HG02938 (cell line): ENCODE measurements at regions not wholly inside any gene's neighbourhood (a gene's known extent, or its start where the extent isn't known, plus 50 kb on each side); places are given as distances from the start of the nearest gene placed in this dataset.

ENCODE experiments used
- ATAC-seq: cut with Tn5 transposase; IDR thresholded peaks from one replicate; pipeline ENCODE4 v1.9.1; 2021; ENCODE audit warnings: mild to moderate bottlenecking, moderate library complexity; ENCODE audit not compliant: unreplicated experiment

DNA sequence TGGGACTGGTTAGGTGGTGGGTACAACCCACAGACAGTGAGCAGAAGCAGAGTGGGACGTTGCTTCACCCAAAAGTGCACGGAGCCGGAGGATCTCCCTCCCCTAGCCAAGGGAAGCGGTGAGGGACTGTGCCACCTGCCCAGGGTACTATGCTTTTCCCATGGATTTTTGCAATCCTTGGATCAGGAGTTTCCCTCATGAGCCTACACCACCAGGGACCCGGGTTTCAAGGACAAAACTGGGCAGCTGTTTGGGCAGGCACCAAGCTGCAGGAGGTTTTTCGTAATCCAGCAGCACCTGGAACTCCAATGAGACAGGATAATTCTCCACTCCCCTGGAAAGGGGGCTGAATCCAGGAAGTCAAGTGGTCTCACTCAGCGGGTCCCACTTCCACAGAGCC lies 209.1 kb upstream of the CXCL12 start:
- ATAC-seq = no peak

DNA sequence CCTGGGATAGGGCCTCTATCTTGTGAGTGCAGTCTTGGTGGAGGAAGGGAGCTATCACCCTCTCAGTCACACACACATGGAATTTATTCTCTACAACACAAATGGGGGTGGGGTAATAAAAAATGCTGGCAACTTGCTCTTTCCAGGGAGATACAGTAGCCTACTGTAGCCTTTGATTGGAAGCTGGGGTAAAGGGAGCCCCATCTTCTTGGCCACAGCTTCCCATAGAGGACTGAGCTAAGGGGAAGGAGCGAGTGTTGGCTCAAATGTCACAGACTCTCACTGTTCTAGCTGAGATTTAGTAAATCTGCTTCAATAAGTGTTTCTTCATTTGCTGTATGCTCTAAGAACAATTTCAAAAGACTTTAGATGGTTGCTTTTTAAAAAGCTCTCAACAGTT lies 222.2 kb upstream of the CXCL12 start:
- no peak for ATAC-seq

DNA sequence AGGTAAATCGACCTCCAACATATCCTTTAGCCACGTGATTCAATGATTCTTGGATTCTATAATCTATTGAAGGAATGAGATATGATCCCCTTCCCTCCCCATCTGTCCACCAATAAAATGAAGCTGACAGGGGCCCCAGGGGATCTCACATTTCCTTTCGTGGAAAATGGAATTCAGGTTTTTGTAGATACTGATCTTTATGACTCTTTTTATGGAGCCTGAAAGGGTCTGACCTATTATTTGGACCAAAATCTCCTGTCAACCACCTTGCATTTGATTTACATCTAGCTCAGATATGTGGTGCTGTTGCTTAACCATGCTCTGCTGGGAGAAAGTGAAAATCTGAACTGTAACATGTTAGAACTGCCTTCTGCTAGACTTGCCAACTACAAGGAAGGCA lies 234.0 kb upstream of the CXCL12 start:
- ATAC-seq = no peak

DNA sequence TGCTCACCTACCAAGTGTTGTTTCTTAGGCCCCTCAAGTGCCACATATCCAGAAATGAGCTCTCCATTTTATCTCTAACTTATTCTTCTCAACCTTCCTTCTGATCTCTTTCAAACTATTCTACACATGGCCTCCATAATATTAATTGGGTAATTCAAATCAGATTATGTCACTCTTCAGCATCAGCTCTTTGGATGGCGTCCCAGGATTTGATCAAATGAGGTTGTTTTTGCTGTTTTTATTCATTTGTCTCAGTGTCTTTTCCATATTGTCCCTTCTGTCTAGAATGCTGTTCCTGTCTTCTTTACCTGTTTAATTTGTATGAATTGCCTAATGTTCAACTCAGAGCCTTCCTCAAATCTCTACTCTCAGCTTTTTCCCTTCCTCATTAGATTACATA lies 234.6 kb upstream of the CXCL12 start:
- no peak for ATAC-seq

DNA sequence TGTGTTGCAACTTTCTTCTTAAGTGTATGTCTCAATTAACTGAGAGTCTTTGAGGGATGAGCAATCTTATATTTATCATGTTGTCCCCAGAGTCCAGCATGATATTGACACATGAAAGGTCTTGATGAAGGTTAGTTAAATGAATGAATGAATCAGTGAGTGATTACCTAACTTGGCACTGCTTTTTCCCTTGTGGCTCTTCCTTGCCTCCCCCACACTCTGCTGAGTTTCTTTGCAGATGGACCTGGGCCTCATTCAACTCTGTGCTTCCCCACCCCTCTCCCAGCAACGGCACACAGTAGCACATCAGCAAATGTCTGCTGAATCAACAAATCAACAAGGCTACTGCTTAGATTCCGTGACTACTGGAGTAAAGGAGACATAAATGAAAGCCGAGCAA lies 235.1 kb upstream of the CXCL12 start:
- no peak for ATAC-seq

DNA sequence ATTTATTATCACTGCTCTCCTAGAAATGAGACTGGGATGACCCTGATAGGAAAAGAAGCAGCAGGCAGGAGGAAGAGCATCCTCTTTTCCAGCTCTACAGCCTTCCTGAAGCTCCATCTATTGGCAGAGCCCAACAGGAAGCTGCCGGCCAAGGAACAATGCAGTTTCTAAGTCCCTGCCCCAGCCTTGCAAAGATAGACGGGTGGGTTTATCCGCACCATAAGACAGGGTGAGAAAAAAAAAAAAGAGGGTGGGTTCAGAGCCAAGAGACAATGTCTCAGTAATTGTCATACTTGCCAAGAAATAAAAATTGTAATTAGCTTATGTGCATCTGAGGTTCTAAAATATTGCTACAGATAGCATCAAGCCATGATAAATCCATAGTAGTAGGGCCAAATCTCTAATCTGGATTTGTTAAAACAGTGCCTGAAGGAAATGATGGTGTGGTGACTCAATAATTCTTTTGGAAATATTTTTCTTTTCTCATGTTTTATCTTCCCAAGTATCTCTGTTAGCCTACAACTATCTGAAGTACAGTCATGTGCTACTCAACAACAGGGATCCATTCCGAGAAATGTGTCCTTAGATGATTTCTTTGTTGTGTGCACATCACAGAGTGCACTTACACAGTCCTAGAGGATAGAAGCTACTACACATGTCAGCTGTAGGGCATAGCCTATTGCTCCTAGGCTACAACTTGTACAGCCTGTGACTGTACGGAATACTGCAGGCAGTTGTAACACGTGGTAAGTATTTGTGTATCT lies 242.9 kb upstream of the CXCL12 start:
- no peak for ATAC-seq

DNA sequence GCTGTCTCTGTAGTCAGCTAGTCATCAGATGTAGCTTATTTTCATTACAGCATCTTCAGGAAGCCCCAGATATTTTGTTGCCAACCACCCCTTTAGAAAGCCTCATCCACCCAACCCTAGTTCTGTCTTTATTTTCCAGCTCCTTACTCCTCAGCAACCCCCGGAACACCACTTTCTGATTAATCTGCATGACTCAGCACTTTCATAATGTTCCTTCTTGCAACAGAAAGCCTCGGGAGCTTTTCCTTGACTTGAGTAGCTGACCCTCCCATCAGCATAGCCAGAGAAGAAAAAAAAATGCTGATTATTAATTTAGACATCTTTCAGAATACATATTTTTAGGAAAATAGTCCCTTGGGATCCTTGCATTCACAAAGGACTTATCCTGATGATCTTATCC lies 244.0 kb upstream of the CXCL12 start:
- no peak for ATAC-seq

DNA sequence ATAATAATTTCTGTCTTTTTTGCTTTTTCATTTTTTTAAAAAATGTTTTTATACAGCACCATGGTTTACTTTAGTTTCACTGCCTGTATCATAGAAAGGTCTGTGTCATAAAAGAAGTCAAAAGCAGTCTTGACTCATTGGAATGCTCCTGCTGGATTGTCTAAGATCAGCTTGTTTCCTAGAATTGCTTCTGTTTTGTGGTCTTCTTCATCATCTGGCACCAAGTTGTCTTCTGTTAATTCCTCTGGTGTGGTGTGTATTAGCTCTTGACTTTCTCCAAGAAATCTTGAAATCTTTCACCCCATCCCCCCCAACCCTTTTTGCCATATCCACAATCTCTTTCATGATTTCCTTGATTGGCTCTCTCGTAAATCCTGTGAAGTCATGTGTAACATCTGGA lies 250.3 kb upstream of the CXCL12 start:
- no peak for ATAC-seq

DNA sequence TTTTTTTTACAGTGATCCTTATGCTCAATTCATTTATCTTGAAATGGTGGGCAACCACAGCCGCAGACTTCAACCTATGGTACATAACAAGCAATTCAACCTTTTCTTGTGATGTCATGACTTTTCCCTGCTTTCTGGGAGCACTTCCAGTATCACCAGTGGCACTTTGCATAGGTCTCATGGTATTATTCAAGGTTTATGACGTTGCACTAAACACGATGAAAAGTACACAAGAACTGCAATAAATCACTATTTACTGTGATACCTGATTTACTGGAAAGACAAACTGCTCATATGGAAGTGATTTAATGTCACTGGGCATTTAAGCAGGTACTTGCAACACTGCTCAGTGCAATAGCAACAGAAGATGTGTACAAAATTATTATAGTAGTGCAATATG lies 251.7 kb upstream of the CXCL12 start:
- no peak for ATAC-seq

DNA sequence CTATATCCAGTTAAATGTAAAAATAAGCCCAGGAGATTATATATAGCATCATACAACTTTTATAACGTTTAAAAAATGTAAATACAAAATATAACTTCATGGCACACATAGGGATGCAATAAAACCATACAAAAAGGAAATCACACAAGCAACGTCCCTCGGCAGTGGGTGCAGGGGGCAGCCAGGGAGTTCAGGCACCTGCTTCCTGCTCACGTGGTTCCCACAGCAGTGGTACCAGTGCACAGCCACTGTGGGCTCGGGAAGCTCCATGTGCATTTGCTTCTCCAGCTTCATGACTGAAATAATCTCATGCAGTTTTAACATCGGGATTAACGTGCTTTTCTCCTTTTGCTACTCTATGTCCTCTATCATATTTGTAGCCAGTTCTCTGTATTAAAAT lies 255.5 kb upstream of the CXCL12 start:
- ATAC-seq = no peak

DNA sequence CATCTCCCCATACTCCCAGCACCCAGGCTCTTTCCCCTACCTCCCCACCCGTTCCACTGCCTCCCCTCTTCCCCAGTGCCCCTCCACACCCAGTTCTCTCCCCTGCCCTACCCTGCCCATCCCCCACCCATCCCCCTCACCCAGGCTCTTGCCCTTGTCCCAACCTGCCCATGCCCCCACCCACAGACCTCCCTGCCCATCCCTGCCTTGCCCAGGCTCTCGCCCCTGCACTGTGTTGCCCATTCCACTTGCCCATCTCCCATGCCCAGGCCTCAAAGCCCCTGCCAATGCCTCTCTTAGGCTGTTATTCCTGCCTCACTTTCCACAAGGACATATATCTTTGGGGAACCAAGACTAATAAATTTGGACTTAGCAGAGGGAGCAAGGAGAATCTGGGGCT lies 262.6 kb upstream of the CXCL12 start:
- no peak for ATAC-seq

DNA sequence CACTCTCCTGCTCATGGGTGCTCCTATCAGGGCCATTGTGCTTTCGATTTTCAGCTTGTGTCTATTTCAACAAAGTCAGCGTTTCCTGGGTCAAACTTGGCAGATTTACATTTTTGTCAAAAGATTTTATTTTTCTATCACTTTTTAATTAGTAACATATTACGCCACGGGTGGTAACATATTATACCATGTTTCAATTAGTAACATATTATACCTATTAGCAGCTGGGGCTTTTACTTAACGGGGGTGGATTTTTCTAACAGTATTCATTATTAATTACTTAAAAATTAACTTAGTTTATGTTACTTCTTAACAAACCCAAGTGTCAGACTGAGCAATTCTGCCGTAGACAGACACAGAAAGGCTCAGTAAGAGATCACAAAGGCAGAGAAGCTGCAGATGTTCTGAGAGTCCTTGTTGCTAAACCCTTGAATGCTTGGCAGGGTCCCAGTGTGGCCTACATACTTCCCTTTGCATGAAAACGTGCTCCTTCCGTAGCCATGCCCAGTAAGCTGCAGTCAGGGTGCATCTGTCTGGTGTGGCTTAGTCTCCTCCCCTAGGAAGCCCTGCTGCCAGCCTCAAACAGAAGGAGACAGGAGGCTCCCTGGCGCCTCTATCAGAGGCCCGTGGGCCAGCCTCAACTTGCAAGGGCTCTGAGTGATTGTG lies 263.1 kb upstream of the CXCL12 start:
- ATAC-seq = peak; percentile 72

DNA sequence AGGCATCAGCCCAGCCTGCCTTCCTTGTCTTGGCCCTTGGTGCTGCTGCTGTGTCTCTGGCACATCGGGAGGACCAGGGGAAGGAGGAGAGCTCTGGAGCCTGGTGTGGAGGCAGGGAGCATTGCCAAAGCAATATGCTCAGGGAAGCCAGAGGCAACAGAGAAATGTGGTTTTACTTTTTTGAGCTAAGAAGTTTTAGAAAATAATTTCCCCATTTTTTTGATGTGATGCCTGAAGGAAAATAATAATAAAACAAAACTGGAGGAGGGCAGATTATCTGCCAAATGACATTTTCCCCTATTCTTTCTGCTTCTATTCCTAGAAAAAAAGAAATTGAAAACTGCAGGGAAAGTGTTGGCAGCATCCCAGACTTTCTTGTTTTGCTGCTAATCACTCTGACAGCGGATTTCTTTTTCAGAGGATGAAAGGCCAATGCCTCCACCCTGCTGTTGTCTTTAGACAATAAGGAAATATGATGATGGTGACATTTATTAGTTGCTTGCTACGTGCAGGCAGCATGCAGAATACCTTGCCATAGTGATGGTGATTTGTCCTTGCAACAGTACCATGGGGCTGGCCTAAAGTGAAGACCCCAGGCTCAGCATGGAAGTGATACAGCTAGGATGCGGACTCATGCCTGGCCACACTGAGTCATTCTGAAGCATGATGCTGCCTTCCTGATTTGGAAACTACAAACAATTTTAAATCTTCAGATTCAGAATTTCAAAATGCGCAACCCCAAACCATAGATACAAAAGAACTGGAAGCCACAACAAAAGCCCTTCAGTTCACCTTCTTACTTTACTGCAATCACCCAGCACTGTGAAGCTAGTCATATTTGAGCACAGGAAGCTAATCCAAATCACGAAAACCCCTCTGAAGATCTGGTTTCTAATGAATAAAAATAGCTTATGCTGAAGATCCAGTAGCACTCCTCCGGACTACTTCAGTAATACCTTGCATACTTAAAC lies 260.2 kb upstream of the TMEM72 start:
- no peak for ATAC-seq

DNA sequence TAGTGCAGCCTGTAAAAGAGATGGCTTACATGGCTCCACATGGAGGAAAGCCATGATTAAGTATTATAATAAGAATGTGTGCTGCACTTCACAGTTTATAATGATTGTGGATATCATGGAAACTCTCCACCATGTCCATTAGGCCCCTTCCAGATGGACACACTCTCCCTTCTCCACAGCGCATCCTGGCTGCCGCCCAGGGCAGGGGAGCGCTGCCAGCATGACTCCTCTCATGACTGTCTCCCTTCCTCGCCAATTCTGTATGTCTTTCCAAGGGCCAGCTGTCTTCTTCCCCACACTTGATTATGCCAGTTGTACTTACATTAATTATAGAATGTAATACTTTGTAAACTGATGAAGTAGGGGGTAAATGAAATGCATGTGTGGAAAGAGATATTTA lies 259.3 kb upstream of the TMEM72 start:
- no peak for ATAC-seq

DNA sequence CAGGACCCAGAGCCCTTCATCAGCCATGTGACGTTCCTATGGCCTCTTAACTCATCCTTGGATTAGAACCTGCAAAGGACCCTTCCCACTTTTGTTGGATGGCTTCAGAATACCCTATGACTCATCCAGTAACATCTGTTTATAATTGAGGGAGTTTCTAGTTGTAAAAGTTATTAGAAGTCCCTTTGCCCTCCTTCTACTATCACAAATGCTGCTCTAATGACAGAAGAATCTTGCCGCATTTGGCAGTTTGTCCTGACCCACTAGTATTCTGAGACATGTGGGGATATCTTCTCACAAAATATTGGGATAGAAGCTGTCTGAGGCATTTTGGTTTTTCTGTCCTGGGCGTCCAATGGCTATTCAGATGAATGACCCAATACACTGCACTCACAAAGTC lies 251.8 kb upstream of the TMEM72 start:
- ATAC-seq = no peak

DNA sequence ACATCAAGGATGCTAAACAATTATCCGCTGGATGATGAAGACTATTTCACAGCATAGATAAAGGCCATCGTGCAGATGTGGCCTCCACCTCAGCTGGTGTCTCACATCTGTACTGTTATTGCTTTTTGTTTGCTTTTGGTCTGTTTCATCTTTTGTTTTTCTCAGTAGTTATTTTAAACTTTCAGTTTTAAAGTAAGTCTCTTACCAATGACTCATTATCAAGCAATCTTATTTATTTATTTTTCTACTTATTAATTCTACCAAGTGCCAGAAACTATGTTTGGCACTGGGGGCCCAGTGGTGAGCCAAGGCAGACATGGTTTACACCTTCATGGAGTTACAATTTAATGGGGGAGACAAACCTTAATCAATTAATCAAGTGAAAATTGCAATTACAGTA lies 250.9 kb upstream of the TMEM72 start:
- ATAC-seq = no peak

DNA sequence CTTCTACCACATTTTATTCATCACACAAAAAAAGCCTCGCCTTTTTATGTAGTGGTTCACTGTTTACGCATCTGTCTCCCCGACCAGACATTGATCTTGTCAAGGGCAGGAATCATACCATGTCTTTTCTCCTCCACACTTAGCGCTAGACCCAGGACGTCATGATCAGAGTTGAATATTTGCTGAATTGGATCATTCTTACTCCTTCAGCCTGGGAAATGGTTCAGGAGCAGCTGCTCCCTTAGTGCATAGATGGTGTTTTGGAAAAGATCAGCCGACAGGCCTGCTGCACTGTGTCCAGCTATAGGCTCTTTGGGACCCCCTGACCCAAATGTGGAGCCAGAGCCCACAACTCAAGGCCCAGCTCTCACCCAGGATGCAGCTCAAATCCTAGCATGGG lies 249.1 kb upstream of the TMEM72 start:
- ATAC-seq = no peak

DNA sequence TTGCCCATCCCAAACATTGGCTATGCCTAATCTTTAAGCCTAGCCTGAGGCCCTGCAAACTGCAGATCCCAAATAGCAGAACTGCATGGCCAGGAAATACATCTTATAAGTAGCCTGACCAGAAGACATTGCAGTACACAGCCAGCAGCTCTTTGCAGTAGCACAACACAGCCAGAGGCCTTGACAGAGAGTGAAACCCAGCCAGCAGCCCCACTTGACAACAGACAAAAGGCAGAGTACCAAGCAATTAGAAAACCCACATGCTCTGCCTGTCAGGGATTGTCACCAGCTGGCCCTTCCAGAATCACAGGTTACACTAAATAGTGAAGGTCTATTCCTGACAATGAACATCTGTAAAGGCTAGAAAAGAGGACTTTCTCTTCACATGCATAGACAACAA lies 242.8 kb upstream of the TMEM72 start:
- no peak for ATAC-seq

DNA sequence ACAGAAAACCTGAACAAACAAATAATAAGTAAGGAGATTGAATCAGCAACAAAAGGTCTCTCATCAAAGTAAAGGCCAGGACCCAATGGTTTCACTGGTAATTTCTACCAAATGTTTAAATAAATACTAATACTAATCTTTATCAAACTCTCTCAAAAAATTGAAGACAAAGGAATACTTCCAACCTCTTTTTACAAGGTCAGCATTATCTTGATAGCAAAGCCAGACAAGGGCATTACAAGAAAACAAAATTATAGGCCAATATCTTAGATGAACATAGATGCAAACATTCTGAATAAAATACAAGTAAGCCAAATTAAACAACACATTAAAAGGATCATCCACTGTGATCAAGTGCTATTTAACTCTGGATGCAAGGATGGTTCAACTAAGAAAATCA lies 239.8 kb upstream of the TMEM72 start:
- no peak for ATAC-seq

DNA sequence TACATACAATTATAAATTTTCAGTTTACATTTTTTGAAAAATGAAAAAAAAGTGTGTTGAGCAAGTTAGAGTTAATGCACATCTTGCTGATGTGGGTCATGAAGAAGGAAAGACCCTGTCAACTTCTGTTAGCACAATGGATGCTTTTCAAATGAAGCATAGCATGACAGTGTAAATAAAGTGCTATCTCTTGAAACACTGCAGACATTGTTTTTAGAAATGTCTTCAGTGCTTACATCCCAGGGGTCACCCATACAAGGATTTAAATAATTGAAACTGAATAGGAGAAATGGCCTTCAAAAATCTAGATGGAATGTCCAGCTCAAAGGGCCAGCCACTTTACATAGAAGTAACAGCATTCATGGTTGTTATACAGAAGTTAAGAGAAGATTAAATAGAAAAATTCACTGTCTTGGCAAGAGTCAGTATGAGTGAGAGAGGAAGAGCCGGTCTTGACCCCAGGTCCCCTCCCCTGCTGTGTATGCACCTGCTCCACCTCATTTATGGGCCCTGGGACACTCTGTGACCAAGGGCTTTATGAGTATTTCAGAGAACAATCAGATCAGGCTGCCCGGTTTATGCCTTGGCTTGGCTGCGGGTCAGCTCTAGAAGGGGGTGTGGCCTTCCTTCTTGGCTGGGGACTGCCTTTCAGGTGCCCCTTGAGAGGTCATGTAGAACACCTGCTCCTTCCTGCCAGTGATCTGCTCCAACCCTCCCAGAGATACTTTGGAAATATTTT lies 237.7 kb upstream of the TMEM72 start:
- ATAC-seq = no peak
